Uterus (tissue), 2 donors: ENCODE measurements at regions not wholly inside any gene's neighbourhood (a gene's known extent, or its start where the extent isn't known, plus 50 kb on each side); places are given as distances from the start of the nearest gene placed in this dataset.

Experiments used
- POLR2A ChIP-seq, 2 donors: fragments of 450-650 bp; IDR thresholded peaks; one replicate each; pipeline ENCODE4 v1.6.1; 2016; ENCODE audit warnings: antibody characterized with exemption in 2 of 2, mild to moderate bottlenecking in 1 of 2, moderate library complexity in 1 of 2
- TF ChIP-seq, protein P1 (sequence below), 4 experiments: fragments of 200-600 bp in 2 of 4; fragments of 450-650 bp in 2 of 4; sonication (generic) in 2 of 4; IDR thresholded peaks; one replicate each; pipeline ENCODE4 v1.5.1; 2016 to 2019; ENCODE audit warnings: antibody characterized with exemption in 4 of 4, mild to moderate bottlenecking in 2 of 4, moderate library complexity in 1 of 4

DNA sequence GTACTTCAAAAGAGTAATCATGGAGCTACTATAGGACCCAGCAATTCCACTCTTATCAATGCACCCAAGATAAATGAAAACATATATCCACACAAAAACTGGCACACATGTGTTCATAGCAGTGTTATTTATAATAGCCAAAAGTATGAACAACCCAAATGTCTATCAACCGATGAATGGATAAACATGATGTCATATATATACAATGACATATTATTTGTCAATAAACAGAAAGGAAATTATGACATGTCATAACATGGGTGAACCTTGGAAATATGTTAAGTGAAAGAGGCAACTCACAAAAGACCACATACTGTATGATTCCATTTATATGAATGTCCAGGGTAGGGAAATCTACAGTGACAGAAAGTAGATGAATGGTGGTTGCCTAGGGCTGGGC, 347.1 kb upstream of the DDHD1 start:
- TF ChIP-seq, protein P1, sequence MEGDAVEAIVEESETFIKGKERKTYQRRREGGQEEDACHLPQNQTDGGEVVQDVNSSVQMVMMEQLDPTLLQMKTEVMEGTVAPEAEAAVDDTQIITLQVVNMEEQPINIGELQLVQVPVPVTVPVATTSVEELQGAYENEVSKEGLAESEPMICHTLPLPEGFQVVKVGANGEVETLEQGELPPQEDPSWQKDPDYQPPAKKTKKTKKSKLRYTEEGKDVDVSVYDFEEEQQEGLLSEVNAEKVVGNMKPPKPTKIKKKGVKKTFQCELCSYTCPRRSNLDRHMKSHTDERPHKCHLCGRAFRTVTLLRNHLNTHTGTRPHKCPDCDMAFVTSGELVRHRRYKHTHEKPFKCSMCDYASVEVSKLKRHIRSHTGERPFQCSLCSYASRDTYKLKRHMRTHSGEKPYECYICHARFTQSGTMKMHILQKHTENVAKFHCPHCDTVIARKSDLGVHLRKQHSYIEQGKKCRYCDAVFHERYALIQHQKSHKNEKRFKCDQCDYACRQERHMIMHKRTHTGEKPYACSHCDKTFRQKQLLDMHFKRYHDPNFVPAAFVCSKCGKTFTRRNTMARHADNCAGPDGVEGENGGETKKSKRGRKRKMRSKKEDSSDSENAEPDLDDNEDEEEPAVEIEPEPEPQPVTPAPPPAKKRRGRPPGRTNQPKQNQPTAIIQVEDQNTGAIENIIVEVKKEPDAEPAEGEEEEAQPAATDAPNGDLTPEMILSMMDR (IDR thresholded peaks at IDR 0.05) = no peak
- no peak for TF ChIP-seq POLR2A (IDR thresholded peaks at IDR 0.05)
